Keratinocyte (primary cell): ENCODE measurements at regions not wholly inside any gene's neighbourhood (a gene's known extent, or its start where the extent isn't known, plus 50 kb on each side); places are given as distances from the start of the nearest gene placed in this dataset.
"Not testable (repeated sequence)": the region's sequence is repeated elsewhere in the genome, so short reads cannot be mapped to it uniquely, and the experiment has no call there.

Experiments used
- DNase-seq: peaks from one replicate; pipeline ENCODE4 v3.0.0-alpha.2; 2011; ENCODE audit warnings: low read depth, missing footprints, low spot score
- FAIRE-seq: peaks from 2 replicates; lab custom pipeline; 2011; peaks lifted over from hg19 to GRCh38; lab: Jason Lieb, UNC
- H2AFZ ChIP-seq: 2 replicates; pipeline ENCODE4 v1.6.0; 2012; ENCODE audit warnings: low read length, control low read depth, inconsistent platforms; ENCODE audit not compliant: control insufficient read depth
- H3K27ac ChIP-seq: 2 replicates; pipeline ENCODE4 v1.5.1; 2011; ENCODE audit warnings: low read length; ENCODE audit not compliant: control insufficient read depth, insufficient read depth
- H3K27me3 ChIP-seq: 3 replicates; pipeline ENCODE4 v1.6.0; 2011; ENCODE audit warnings: low read length; ENCODE audit not compliant: control insufficient read depth, insufficient read depth; ENCODE audit errors: extremely low read depth
- H3K36me3 ChIP-seq, 2 experiments: 2 replicates in 1 of 2; 3 replicates in 1 of 2; pipeline ENCODE4 v1.5.1; 2011; ENCODE audit warnings: low read length in 2 of 2, mild to moderate bottlenecking in 1 of 2; ENCODE audit not compliant: control insufficient read depth in 2 of 2, insufficient read depth in 2 of 2; ENCODE audit errors: extremely low read depth in 1 of 2
- H3K4me1 ChIP-seq: 3 replicates; pipeline ENCODE4 v1.5.1; 2011; ENCODE audit warnings: low read length; ENCODE audit not compliant: control insufficient read depth, insufficient read depth; ENCODE audit errors: extremely low read depth
- H3K4me2 ChIP-seq: 3 replicates; pipeline ENCODE4 v1.6.0; 2011; ENCODE audit warnings: low read depth, low read length; ENCODE audit not compliant: control insufficient read depth, insufficient read depth; ENCODE audit errors: extremely low read depth
- H3K4me3 ChIP-seq, 3 experiments: fragments of 200-600 bp in 1 of 3; sonication (generic) in 1 of 3; 2 replicates in 2 of 3; 3 replicates in 1 of 3; pipeline ENCODE4 v1.5.1; 2011 to 2016; ENCODE audit warnings: low read length in 3 of 3, mild to moderate bottlenecking in 3 of 3, control low read depth in 2 of 3, inconsistent platforms in 1 of 3, low read depth in 1 of 3, mixed read lengths in 1 of 3, mixed run types in 1 of 3, moderate library complexity in 1 of 3; ENCODE audit not compliant: control insufficient read depth in 2 of 3, insufficient read depth in 2 of 3; ENCODE audit errors: extremely low read depth in 1 of 3
- H3K79me2 ChIP-seq: 2 replicates; pipeline ENCODE4 v1.6.0; 2012; ENCODE audit warnings: low read length; ENCODE audit not compliant: control insufficient read depth, insufficient read depth
- H3K9ac ChIP-seq: 3 replicates; pipeline ENCODE4 v1.6.0; 2011; ENCODE audit warnings: low read length; ENCODE audit not compliant: control insufficient read depth, insufficient read depth; ENCODE audit errors: extremely low read depth
- H3K9me1 ChIP-seq: 3 replicates; pipeline ENCODE4 v1.6.0; 2011; ENCODE audit warnings: low read length; ENCODE audit not compliant: control insufficient read depth, insufficient read depth; ENCODE audit errors: extremely low read depth
- H3K9me3 ChIP-seq: 2 replicates; pipeline ENCODE4 v1.5.1; 2012; ENCODE audit warnings: low read depth, low read length; ENCODE audit not compliant: control insufficient read depth
- H4K20me1 ChIP-seq: 3 replicates; pipeline ENCODE4 v1.6.0; 2011; ENCODE audit warnings: low read length; ENCODE audit not compliant: control insufficient read depth, insufficient read depth; ENCODE audit errors: extremely low read depth
- EZH2 ChIP-seq: IDR thresholded peaks from one replicate; pipeline ENCODE4 v1.6.1; 2012; ENCODE audit warnings: inconsistent platforms, mild to moderate bottlenecking, low read length, moderate library complexity
- dilution Hi-C: fragments of 300-500 bp; cut with MboI; formaldehyde crosslinking; loops from one replicate; pipeline ENCODE4 v1.7.0; 2020; ENCODE audit warnings: low sequenced_read_pairs; ENCODE audit not compliant: extremely low pct_ligation_motif_present
- TF ChIP-seq, protein P1 (sequence below), 3 experiments: IDR thresholded peaks in 1 of 3; conservative IDR thresholded peaks in 1 of 3; optimal IDR thresholded peaks in 1 of 3; 2 replicates in 2 of 3; 3 replicates in 1 of 3; pipeline versions ENCODE3 to v1.5.1; 2011; ENCODE audit warnings: low read length in 3 of 3, mild to moderate bottlenecking in 3 of 3, moderate library complexity in 2 of 3, control low read depth in 1 of 3, inconsistent platforms in 1 of 3; ENCODE audit not compliant: insufficient read depth in 2 of 3; ENCODE audit errors: extremely low read depth in 1 of 3

- dilution Hi-C loops, result no loop called here
- H3K79me2 ChIP-seq, result no peaks in the 10 kb centered on the region
- no peak for DNase-seq
- H3K27ac ChIP-seq, result no peak overlapping the region
- no peak overlapping the region for H3K4me3 ChIP-seq
- TF ChIP-seq, protein P1, sequence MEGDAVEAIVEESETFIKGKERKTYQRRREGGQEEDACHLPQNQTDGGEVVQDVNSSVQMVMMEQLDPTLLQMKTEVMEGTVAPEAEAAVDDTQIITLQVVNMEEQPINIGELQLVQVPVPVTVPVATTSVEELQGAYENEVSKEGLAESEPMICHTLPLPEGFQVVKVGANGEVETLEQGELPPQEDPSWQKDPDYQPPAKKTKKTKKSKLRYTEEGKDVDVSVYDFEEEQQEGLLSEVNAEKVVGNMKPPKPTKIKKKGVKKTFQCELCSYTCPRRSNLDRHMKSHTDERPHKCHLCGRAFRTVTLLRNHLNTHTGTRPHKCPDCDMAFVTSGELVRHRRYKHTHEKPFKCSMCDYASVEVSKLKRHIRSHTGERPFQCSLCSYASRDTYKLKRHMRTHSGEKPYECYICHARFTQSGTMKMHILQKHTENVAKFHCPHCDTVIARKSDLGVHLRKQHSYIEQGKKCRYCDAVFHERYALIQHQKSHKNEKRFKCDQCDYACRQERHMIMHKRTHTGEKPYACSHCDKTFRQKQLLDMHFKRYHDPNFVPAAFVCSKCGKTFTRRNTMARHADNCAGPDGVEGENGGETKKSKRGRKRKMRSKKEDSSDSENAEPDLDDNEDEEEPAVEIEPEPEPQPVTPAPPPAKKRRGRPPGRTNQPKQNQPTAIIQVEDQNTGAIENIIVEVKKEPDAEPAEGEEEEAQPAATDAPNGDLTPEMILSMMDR (optimal IDR thresholded peaks at IDR 0.05 in 1 of 3, IDR thresholded peaks at IDR 0.05 in 1 of 3, conservative IDR thresholded peaks at IDR 0.05 in 1 of 3; ENCODE audit: extremely low read depth in 1 of 3, insufficient read depth in 2 of 3, low read length in 3 of 3), result no peak
- no peak for TF ChIP-seq EZH2
- no peak overlapping the region for H3K4me2 ChIP-seq
- H3K27me3 ChIP-seq, result no peaks in the 10 kb centered on the region
- no peak overlapping the region for H2AFZ ChIP-seq
- no peak overlapping the region for H3K9ac ChIP-seq
- no peaks in the 10 kb centered on the region for H3K9me1 ChIP-seq
- no peaks in the 10 kb centered on the region for H3K36me3 ChIP-seq
- FAIRE-seq, result no peak
- no peaks in the 10 kb centered on the region for H3K9me3 ChIP-seq
- H3K4me1 ChIP-seq, result no peaks in the 10 kb centered on the region
- no peaks in the 10 kb centered on the region for H4K20me1 ChIP-seq
These were observed 317.5 kb upstream of the MAGI2 start for GRCh38 chr7:79770970-79771369.

- no peaks in the 10 kb centered on the region for H3K4me1 ChIP-seq
- H4K20me1 ChIP-seq, result no peaks in the 10 kb centered on the region
- no peak overlapping the region for H3K9ac ChIP-seq
- H3K4me2 ChIP-seq, result no peak overlapping the region
- H3K4me3 ChIP-seq, result no peak overlapping the region
- no peak overlapping the region for H3K27ac ChIP-seq
- DNase-seq (no peak), FAIRE-seq (no peak)
- no peaks in the 10 kb centered on the region for H3K79me2 ChIP-seq
- TF ChIP-seq, protein P1 (optimal IDR thresholded peaks at IDR 0.05 in 1 of 3, IDR thresholded peaks at IDR 0.05 in 1 of 3, conservative IDR thresholded peaks at IDR 0.05 in 1 of 3; ENCODE audit: extremely low read depth in 1 of 3, insufficient read depth in 2 of 3, low read length in 3 of 3), result no peak
- TF ChIP-seq EZH2, result no peak
- dilution Hi-C loops, result no loop called here
- H3K36me3 ChIP-seq, result no peaks in the 10 kb centered on the region
- no peaks in the 10 kb centered on the region for H3K9me3 ChIP-seq
- no peak overlapping the region for H2AFZ ChIP-seq
- no peaks in the 10 kb centered on the region for H3K27me3 ChIP-seq
- H3K9me1 ChIP-seq, result no peaks in the 10 kb centered on the region
These were observed 316.6 kb upstream of the MAGI2 start for GRCh38 chr7:79770063-79770462.

GRCh38 chr7:79767876-79768560 lies 314.6 kb upstream of the MAGI2 start:
- H3K4me1 ChIP-seq, H3K36me3 ChIP-seq, DNase-seq, H3K27me3 ChIP-seq, H3K9ac ChIP-seq, H3K9me1 ChIP-seq, H3K79me2 ChIP-seq, H3K4me2 ChIP-seq, H3K9me3 ChIP-seq, H2AFZ ChIP-seq, H3K27ac ChIP-seq, H4K20me1 ChIP-seq, H3K4me3 ChIP-seq, dilution Hi-C loops, FAIRE-seq: not testable (repeated sequence)

- not testable (repeated sequence) for FAIRE-seq, H3K4me2 ChIP-seq, H3K9me1 ChIP-seq
These were observed 313.7 kb upstream of the MAGI2 start for GRCh38 chr7:79767192-79767591.

More at GRCh38 chr7:79767192-79767591, 313.7 kb upstream of the MAGI2 start:
- H3K36me3 ChIP-seq, H3K9me3 ChIP-seq, H3K27me3 ChIP-seq, H3K79me2 ChIP-seq, H3K4me3 ChIP-seq, H3K9ac ChIP-seq, DNase-seq, H4K20me1 ChIP-seq, H3K4me1 ChIP-seq, dilution Hi-C loops, H2AFZ ChIP-seq, H3K27ac ChIP-seq: not testable (repeated sequence)
